Natural killer cell (primary cell): ENCODE measurements at regions not wholly inside any gene's neighbourhood (a gene's known extent, or its start where the extent isn't known, plus 50 kb on each side); places are given as distances from the start of the nearest gene placed in this dataset.

Source experiments
- ATAC-seq, 3 donors: fragments of 150-1000 bp in 2 of 3; fragments of 200-7000 bp in 1 of 3; cut with Tn5 transposase; 1 replicate in 1 of 3; 2 replicates in 2 of 3; pipeline ENCODE4 v1.10.0; 2021; ENCODE audit warnings: mild to moderate bottlenecking in 2 of 3, moderate library complexity in 2 of 3
- DNase-seq, 2 donors: peaks; one replicate each; pipeline versions ENCODE4 v3.0.0 to v3.0.0-alpha.2; 2013 to 2021; ENCODE audit warnings: mixed read lengths in 1 of 2
- H3K27ac ChIP-seq: one replicate; pipeline ENCODE4 v1.5.1; 2013; ENCODE audit warnings: mild to moderate bottlenecking, low read length
- H3K27me3 ChIP-seq: one replicate; pipeline ENCODE4 v1.6.1; 2013; ENCODE audit warnings: low read length; ENCODE audit not compliant: control insufficient read depth, insufficient read depth
- H3K36me3 ChIP-seq: one replicate; pipeline ENCODE4 v1.6.1; 2013; ENCODE audit warnings: low read length; ENCODE audit not compliant: control insufficient read depth, insufficient read depth
- H3K4me1 ChIP-seq: one replicate; pipeline ENCODE4 v1.6.1; 2013; ENCODE audit warnings: low read length; ENCODE audit not compliant: control insufficient read depth, insufficient read depth
- H3K4me3 ChIP-seq: one replicate; pipeline ENCODE4 v1.5.1; 2013; ENCODE audit warnings: low read length
- H3K9me3 ChIP-seq: one replicate; pipeline ENCODE4 v1.6.1; 2013; ENCODE audit warnings: low read length; ENCODE audit not compliant: control insufficient read depth, insufficient read depth
- H3K27ac Mint-ChIP-seq, 2 donors: one replicate each; pipeline ENCODE4 v1.8.0; 2022; ENCODE audit warnings: mild to moderate bottlenecking in 2 of 2, mixed read lengths in 2 of 2, moderate library complexity in 1 of 2
- H3K27me3 Mint-ChIP-seq, 2 donors: one replicate each; pipeline ENCODE4 v1.8.0; 2022; ENCODE audit warnings: low read depth in 2 of 2, mixed read lengths in 2 of 2
- H3K36me3 Mint-ChIP-seq: one replicate; pipeline ENCODE4 v1.8.0; 2022; ENCODE audit warnings: mixed read lengths
- H3K4me1 Mint-ChIP-seq, 2 donors: one replicate each; pipeline ENCODE4 v1.8.0; 2022; ENCODE audit warnings: mixed read lengths in 2 of 2
- H3K4me3 Mint-ChIP-seq: one replicate; pipeline ENCODE4 v1.8.0; 2022; ENCODE audit warnings: mild to moderate bottlenecking, moderate library complexity, mixed read lengths
- H3K9me3 Mint-ChIP-seq, 2 donors: one replicate each; pipeline ENCODE4 v1.8.0; 2022; ENCODE audit warnings: mixed read lengths in 2 of 2
- WGBS: methylation state at CpG from one replicate; pipeline ENCODE4 v1.1.7; 2013; ENCODE audit warnings: missing lambda C conversion rate; ENCODE audit not compliant: insufficient coverage; 5-methylcytosine and 5-hydroxymethylcytosine counted together
- intact Hi-C: fragments of 100-400 bp; cut with micrococcal nuclease; formaldehyde crosslinking; loops from one replicate; pipeline ENCODE4 v1.14.2; 2022
- TF ChIP-seq, protein P1 (sequence below): fragments of 200-600 bp; IDR thresholded peaks from one replicate; pipeline ENCODE4 v1.8.0; 2022; ENCODE audit warnings: antibody characterized with exemption

DNA sequence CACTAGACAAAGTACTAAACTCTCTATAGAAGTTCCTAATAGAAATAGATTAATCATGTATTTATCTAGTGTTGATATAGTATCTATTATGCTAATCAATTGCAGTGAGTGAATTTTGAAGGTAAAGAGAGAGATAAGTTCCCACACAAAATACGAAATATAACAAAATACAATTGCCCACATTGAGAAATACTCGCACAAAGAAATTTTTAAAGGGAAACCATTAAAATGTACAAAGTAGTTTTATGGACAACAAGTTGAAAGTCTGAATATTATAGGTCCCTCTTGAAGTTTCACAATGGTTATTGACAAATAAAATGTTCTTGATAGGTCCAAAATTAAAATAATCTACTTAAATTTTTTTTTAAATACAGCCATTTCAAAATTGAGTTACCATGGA is 1031.1 kb downstream of the SORCS1 start:
- H3K36me3 Mint-ChIP-seq, result no peaks in the 10 kb centered on the region
- no peaks in the 10 kb centered on the region for H3K27me3 Mint-ChIP-seq
- 86% methylated on average over 1 of the region's 2 CpGs for WGBS
- Histone ChIP-seq H3K4me3 (no peak overlapping the region), H3K9me3 (no peaks in the 10 kb centered on the region), H3K27me3 (no peaks in the 10 kb centered on the region), H3K4me1 (no peaks in the 10 kb centered on the region), H3K27ac (no peak overlapping the region), H3K36me3 (no peaks in the 10 kb centered on the region)
- H3K27ac Mint-ChIP-seq, result no peak overlapping the region
- H3K4me1 Mint-ChIP-seq, result no peaks in the 10 kb centered on the region
- no peak for ATAC-seq
- TF ChIP-seq, protein P1, sequence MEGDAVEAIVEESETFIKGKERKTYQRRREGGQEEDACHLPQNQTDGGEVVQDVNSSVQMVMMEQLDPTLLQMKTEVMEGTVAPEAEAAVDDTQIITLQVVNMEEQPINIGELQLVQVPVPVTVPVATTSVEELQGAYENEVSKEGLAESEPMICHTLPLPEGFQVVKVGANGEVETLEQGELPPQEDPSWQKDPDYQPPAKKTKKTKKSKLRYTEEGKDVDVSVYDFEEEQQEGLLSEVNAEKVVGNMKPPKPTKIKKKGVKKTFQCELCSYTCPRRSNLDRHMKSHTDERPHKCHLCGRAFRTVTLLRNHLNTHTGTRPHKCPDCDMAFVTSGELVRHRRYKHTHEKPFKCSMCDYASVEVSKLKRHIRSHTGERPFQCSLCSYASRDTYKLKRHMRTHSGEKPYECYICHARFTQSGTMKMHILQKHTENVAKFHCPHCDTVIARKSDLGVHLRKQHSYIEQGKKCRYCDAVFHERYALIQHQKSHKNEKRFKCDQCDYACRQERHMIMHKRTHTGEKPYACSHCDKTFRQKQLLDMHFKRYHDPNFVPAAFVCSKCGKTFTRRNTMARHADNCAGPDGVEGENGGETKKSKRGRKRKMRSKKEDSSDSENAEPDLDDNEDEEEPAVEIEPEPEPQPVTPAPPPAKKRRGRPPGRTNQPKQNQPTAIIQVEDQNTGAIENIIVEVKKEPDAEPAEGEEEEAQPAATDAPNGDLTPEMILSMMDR, result no peak
- intact Hi-C loops, result no loop called here
- no peak overlapping the region for H3K4me3 Mint-ChIP-seq
- DNase-seq, result no peak
- H3K9me3 Mint-ChIP-seq, result peaks cover 18 to 23% of the 10 kb centered on the region in 2 donors

DNA sequence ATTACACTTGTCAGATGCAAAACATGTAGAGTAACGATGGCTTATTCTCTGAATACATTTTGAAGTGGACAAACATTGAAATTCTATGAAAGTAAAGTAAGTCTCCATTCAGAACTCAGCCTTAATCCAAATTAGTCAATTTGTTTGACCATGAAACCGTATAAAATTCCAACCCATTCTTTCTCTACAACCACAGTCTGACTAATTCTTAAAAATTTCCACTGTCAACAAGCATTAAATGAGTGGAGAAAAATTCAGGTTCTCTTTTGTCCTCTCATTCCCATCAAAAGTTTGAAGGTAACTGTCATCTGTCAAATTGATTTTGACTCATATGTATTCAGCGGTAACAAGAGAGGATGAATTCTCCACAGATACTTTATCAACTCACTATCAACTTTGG is 1031.5 kb downstream of the SORCS1 start:
- no peak for DNase-seq
- Histone ChIP-seq H3K9me3 (no peaks in the 10 kb centered on the region), H3K27me3 (no peaks in the 10 kb centered on the region), H3K36me3 (no peaks in the 10 kb centered on the region), H3K27ac (no peak overlapping the region), H3K4me3 (no peak overlapping the region), H3K4me1 (no peaks in the 10 kb centered on the region)
- H3K27me3 Mint-ChIP-seq, result no peaks in the 10 kb centered on the region
- H3K4me3 Mint-ChIP-seq, result no peak overlapping the region
- no peaks in the 10 kb centered on the region for H3K36me3 Mint-ChIP-seq
- no peak overlapping the region for H3K27ac Mint-ChIP-seq
- WGBS, result 50% methylated on average over 2 of the region's 3 CpGs
- intact Hi-C loops, result no loop called here
- ATAC-seq, result no peak
- peaks cover 16 to 20% of the 10 kb centered on the region in 2 donors for H3K9me3 Mint-ChIP-seq
- TF ChIP-seq, protein P1, result no peak
- no peaks in the 10 kb centered on the region for H3K4me1 Mint-ChIP-seq

DNA sequence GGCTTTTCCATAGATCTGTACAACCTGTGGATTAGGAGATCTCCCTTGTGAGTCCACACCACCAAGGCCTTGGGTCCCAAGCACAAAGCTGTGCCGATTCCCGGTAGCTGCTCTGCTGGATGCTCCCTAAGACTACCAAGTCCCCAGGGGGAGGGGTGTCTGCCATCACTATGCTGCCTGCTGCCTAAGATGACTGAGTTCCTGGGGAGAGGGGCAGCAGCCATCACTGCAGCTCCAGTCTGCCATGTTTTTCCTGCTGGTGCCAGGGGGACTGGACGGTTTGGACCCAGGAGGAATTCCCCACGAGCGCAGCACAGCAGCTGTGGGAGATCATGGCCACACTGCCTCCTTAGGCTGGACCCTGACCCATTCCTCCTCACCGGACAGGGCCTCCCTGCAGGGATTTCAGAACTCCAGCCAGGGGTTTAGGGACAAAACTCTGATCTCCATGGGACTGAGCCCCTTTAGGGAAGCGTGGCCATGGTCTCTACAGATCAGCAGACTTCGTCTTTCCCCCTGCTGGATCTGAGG is 1049.8 kb downstream of the SORCS1 start:
- H3K36me3 Mint-ChIP-seq, result peaks cover 16% of the 10 kb centered on the region
- no peak overlapping the region for H3K4me3 Mint-ChIP-seq
- Histone ChIP-seq H3K27me3 (no peaks in the 10 kb centered on the region), H3K36me3 (no peaks in the 10 kb centered on the region), H3K27ac (no peak overlapping the region), H3K4me1 (no peaks in the 10 kb centered on the region), H3K4me3 (no peak overlapping the region), H3K9me3 (peaks cover 9% of the 10 kb centered on the region)
- no peaks in the 10 kb centered on the region for H3K4me1 Mint-ChIP-seq
- intact Hi-C loops, result no loop called here
- ATAC-seq, result no peak
- H3K9me3 Mint-ChIP-seq, result peaks cover 11 to 27% of the 10 kb centered on the region in 2 donors
- no peak overlapping the region for H3K27ac Mint-ChIP-seq
- DNase-seq, result no peak
- 88% methylated on average over 8 of the region's 8 CpGs for WGBS
- TF ChIP-seq, protein P1, result no peak
- no peaks in the 10 kb centered on the region for H3K27me3 Mint-ChIP-seq

DNA sequence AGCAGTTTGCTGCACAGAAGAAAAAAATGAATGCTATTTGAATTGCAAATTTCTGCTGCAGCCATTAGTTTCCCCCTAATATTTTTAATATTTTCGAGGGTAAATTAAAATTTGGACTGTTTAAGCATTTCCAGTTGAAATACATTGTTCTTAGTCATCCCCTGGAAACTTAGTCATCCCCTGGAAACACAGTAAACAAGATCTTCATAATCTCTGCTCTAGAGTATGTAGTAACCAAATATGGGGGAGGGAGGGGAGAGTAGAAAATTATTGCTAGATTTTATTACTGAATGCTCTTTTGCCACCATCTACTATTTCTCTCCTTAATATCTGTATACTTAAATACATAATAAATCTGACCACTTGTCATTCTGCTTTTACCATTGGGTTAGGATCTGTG is 1053.3 kb downstream of the SORCS1 start:
- TF ChIP-seq, protein P1, result no peak
- Mint-ChIP-seq H3K4me3 (no peak overlapping the region), H3K9me3 (peaks cover 6 to 12% of the 10 kb centered on the region in 2 donors), H3K4me1 (no peaks in the 10 kb centered on the region), H3K36me3 (no peaks in the 10 kb centered on the region), H3K27ac (no peak overlapping the region), H3K27me3 (no peaks in the 10 kb centered on the region)
- no peak overlapping the region for H3K4me3 ChIP-seq
- ATAC-seq, result no peak
- peaks cover 9% of the 10 kb centered on the region for H3K9me3 ChIP-seq
- H3K4me1 ChIP-seq, result no peaks in the 10 kb centered on the region
- DNase-seq, result no peak
- H3K36me3 ChIP-seq, result no peaks in the 10 kb centered on the region
- no peaks in the 10 kb centered on the region for H3K27me3 ChIP-seq
- no CpG with 5 or more reads among the region's 1 CpG for WGBS
- no peak overlapping the region for H3K27ac ChIP-seq
- intact Hi-C loops, result no loop called here
